ENCODE measurements at regions not wholly inside any gene's neighbourhood (a gene's known extent, or its start where the extent isn't known, plus 50 kb on each side); places are given as distances from the start of the nearest gene placed in this dataset.

DNA sequence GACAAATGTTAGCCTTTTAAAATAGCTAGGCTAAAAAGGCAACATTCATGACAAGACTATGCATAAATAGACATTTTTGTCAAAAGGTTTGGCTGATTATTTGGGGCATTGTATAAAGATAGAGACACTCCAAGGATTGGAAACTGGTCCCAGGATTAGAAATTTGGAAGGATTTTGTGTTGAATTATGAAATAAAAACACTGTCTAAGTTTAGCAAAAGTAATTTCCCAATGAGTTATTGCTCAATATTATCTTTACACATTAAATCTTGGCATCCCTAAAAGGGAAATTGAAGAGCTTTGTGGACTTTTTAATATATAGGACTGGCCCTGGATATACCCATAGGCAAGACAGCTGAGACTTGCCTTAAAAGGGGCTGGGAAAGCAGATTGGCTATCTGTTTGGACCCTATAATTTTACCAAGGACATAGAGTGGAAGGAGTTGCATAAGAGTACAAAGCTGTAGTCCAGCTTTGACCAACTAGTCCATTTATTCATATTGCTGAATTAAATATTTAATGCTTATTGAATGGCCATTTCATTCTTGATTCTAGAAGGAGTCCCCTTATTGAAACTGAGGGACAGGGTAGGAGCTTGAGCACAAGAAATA lies 382.7 kb downstream of the METTL15 start:
- no TSS peak for BruUV-seq (replicated peaks)
- Mint-ChIP-seq H3K27me3 (ENCODE audit: insufficient read depth, unreplicated experiment) (no peaks in the 10 kb centered on the region), H3K9me3 (ENCODE audit: unreplicated experiment) (peaks cover 6% of the 10 kb centered on the region), H3K4me1 (ENCODE audit: insufficient read depth, unreplicated experiment) (peaks cover 8% of the 10 kb centered on the region), H3K27ac (ENCODE audit: low read depth, unreplicated experiment) (no peak overlapping the region), H3K36me3 (ENCODE audit: insufficient read depth, unreplicated experiment) (no peaks in the 10 kb centered on the region), H3K4me3 (ENCODE audit: unreplicated experiment) (no peak overlapping the region)
- ChIA-PET CTCF (interaction anchor here (0.6 to 1.2 kb wide), 4 partner anchors 38 to 792 kb away, joined by 3 to 6 read pairs (median 4); no protein-coding TSS in a partner anchor), POLR2A (no interaction called here)
- TF ChIP-seq, protein P1, sequence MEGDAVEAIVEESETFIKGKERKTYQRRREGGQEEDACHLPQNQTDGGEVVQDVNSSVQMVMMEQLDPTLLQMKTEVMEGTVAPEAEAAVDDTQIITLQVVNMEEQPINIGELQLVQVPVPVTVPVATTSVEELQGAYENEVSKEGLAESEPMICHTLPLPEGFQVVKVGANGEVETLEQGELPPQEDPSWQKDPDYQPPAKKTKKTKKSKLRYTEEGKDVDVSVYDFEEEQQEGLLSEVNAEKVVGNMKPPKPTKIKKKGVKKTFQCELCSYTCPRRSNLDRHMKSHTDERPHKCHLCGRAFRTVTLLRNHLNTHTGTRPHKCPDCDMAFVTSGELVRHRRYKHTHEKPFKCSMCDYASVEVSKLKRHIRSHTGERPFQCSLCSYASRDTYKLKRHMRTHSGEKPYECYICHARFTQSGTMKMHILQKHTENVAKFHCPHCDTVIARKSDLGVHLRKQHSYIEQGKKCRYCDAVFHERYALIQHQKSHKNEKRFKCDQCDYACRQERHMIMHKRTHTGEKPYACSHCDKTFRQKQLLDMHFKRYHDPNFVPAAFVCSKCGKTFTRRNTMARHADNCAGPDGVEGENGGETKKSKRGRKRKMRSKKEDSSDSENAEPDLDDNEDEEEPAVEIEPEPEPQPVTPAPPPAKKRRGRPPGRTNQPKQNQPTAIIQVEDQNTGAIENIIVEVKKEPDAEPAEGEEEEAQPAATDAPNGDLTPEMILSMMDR (IDR thresholded peaks at IDR 0.05; ENCODE audit: unreplicated experiment) = no peak
- DNase-seq (ENCODE audit: unreplicated experiment) = peak; percentile 68
- intact Hi-C loops (cut with micrococcal nuclease) = no loop called here

DNA sequence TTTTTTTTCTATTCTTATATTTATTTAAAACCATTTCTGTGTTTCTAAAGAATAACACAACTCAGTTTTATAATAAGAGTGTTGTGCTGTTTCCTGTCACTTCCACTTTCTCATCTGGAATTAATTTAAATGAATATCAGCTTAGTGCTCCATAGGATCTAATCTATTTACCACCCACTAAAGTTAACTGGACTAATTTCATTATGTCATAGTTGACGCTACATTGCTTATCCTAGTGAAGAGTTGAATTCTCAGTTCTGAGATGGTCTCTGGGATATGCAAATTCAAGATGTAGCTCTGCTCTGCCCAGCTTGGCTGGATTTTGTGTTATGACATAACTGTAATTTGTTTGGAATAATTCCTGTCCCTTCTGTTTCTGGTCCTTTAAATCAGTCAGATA lies 380.1 kb downstream of the METTL15 start:
- Mint-ChIP-seq H3K36me3 (ENCODE audit: insufficient read depth, unreplicated experiment) (no peaks in the 10 kb centered on the region), H3K27ac (ENCODE audit: low read depth, unreplicated experiment) (no peak overlapping the region), H3K4me1 (ENCODE audit: insufficient read depth, unreplicated experiment) (peaks cover 8% of the 10 kb centered on the region), H3K27me3 (ENCODE audit: insufficient read depth, unreplicated experiment) (no peaks in the 10 kb centered on the region), H3K4me3 (ENCODE audit: unreplicated experiment) (no peak overlapping the region), H3K9me3 (ENCODE audit: unreplicated experiment) (no peaks in the 10 kb centered on the region)
- POLR2A ChIA-PET = interaction anchor here (0.7 to 1.1 kb wide), 2 partner anchors 17 to 815 kb away, joined by 3 read pairs; no protein-coding TSS in a partner anchor
- no TSS peak for BruUV-seq (replicated peaks)
- no peak for DNase-seq (ENCODE audit: unreplicated experiment)
- intact Hi-C loops (cut with micrococcal nuclease) = no loop called here
- CTCF ChIA-PET = interaction anchor here (0.6 to 2.0 kb wide), 5 partner anchors 16 to 579 kb away, joined by 3 to 4 read pairs (median 3); no protein-coding TSS in a partner anchor
- TF ChIP-seq, protein P1 (IDR thresholded peaks at IDR 0.05; ENCODE audit: unreplicated experiment) = no peak

DNA sequence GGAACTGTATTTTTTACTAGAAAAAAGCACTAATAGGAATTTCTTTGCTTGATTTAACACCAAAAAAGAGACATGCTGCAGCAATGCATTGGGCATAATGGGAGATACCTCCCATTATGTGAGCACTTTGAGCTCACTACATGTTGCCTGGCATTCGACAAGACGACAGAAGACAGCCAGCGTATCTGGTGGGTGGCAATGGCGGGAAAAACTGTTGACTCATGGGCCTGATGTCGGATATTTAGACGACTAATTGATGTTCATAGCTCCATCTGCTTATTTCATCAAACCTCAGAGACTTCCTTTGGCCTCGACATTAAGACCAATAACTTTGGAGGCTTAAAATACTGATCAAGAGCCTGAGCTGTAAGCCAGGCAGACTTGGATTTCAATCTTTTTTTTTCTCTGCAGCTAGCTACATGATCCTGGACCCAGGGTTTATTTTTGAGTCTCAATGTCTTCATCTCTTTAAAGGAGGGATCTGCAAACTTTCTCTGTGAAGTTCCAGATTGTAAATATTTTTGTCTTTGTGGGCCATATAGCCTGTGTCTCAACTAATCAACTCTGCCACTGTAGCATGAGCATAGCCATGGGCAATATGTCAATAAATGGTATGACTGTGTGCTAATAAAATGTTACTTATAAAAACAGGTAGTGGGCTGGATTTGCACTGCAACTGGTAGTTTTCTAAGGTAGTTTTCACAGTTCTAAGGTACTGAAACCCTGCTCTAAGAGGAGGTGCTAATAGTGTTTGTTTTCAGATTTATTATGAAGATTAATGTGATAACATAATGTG lies 375.1 kb downstream of the METTL15 start:
- no peak overlapping the region for H3K4me3 Mint-ChIP-seq (ENCODE audit: unreplicated experiment)
- ChIA-PET CTCF (interaction anchor here (0.7 to 1.0 kb wide), 3 partner anchors 77 to 861 kb away, joined by 3 to 5 read pairs (median 3); no protein-coding TSS in a partner anchor), POLR2A (no interaction called here)
- TF ChIP-seq, protein P1 (IDR thresholded peaks at IDR 0.05; ENCODE audit: unreplicated experiment) = no peak
- H3K9me3 Mint-ChIP-seq (ENCODE audit: unreplicated experiment) = no peaks in the 10 kb centered on the region
- no peaks in the 10 kb centered on the region for H3K27me3 Mint-ChIP-seq (ENCODE audit: insufficient read depth, unreplicated experiment)
- BruUV-seq (replicated peaks) = no TSS peak
- no peaks in the 10 kb centered on the region for H3K36me3 Mint-ChIP-seq (ENCODE audit: insufficient read depth, unreplicated experiment)
- no peak overlapping the region for H3K27ac Mint-ChIP-seq (ENCODE audit: low read depth, unreplicated experiment)
- DNase-seq (ENCODE audit: unreplicated experiment) = no peak
- intact Hi-C loops (cut with micrococcal nuclease) = no loop called here
- H3K4me1 Mint-ChIP-seq (ENCODE audit: insufficient read depth, unreplicated experiment) = no peaks in the 10 kb centered on the region

DNA sequence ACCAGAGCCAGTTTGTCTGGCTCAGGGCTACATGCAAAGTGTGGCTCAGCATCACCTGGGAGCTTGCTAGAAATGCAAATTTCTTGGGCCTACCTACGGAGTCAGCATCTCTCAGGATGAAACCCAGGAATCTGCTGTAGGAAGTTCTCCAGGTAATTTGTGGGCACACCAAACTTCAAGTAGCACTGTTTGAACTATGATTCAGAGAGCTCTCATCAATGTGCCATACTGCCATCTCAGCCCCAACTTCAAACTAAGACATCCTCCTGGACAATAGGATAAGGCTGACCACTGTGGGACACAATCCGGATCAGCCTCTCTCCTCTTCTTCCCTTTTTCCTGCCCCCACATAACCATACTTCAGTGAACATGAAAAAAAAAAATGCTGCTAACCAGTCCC lies 374.5 kb downstream of the METTL15 start:
- ChIA-PET POLR2A (interaction anchor here (0.6 kb wide), 1 partner anchor 866 kb away, joined by 3 read pairs; no protein-coding TSS in a partner anchor), CTCF (interaction anchor here (0.7 kb wide), 1 partner anchor 76 kb away, joined by 5 read pairs; no protein-coding TSS in a partner anchor)
- TF ChIP-seq, protein P1 (IDR thresholded peaks at IDR 0.05; ENCODE audit: unreplicated experiment) = no peak
- H3K27ac Mint-ChIP-seq (ENCODE audit: low read depth, unreplicated experiment) = no peak overlapping the region
- H3K36me3 Mint-ChIP-seq (ENCODE audit: insufficient read depth, unreplicated experiment) = no peaks in the 10 kb centered on the region
- BruUV-seq (replicated peaks) = no TSS peak
- H3K4me1 Mint-ChIP-seq (ENCODE audit: insufficient read depth, unreplicated experiment) = no peaks in the 10 kb centered on the region
- no peaks in the 10 kb centered on the region for H3K27me3 Mint-ChIP-seq (ENCODE audit: insufficient read depth, unreplicated experiment)
- H3K4me3 Mint-ChIP-seq (ENCODE audit: unreplicated experiment) = no peak overlapping the region
- DNase-seq (ENCODE audit: unreplicated experiment) = no peak
- no peaks in the 10 kb centered on the region for H3K9me3 Mint-ChIP-seq (ENCODE audit: unreplicated experiment)
- intact Hi-C loops (cut with micrococcal nuclease) = no loop called here
